Endothelial cell of umbilical vein (primary cell): ENCODE measurements at regions not wholly inside any gene's neighbourhood (a gene's known extent, or its start where the extent isn't known, plus 50 kb on each side); places are given as distances from the start of the nearest gene placed in this dataset.

ENCODE experiments used
- BruUV-seq: library from RNA; stranded (reverse); fragments of 400-500 nt; replicated peaks from 2 replicates; lab custom pipeline; 2021; lab: Mats Ljungman, UMichigan
- CTCF ChIA-PET: fragments of 300-600, 350-600 bp; sonication (Branson Sonifier 250); formaldehyde crosslinking; loops from one replicate; lab custom pipeline; 2021; ENCODE audit warnings: antibody characterized with exemption, inconsistent platforms; lab: Charles Lee
- POLR2A ChIA-PET: fragments of 300-600, 350-600 bp; sonication (Branson Sonifier 250); formaldehyde crosslinking; loops from one replicate; lab custom pipeline; 2021; ENCODE audit warnings: antibody characterized with exemption, inconsistent platforms; lab: Charles Lee
- DNase-seq: peaks from one replicate; pipeline ENCODE4 v3.0.0-alpha.2; 2011; ENCODE audit warnings: low read depth, low spot score
- FAIRE-seq: peaks from 2 replicates; lab custom pipeline; 2011; peaks lifted over from hg19 to GRCh38; lab: Jason Lieb, UNC
- H2AFZ ChIP-seq: 2 replicates; pipeline ENCODE4 v1.6.0; 2012; ENCODE audit warnings: low read depth, low read length, control low read depth, inconsistent platforms
- H3K27ac ChIP-seq: 2 replicates; pipeline ENCODE4 v1.5.1; 2011; ENCODE audit warnings: low read depth, mild to moderate bottlenecking, control low read depth, low read length, moderate library complexity; ENCODE audit not compliant: insufficient read depth
- H3K27me3 ChIP-seq, 2 experiments: 2 replicates each; pipeline versions ENCODE4 v1.6.0 to v1.6.1; 2011; ENCODE audit warnings: low read length in 2 of 2, mixed read lengths in 1 of 2; ENCODE audit not compliant: control insufficient read depth in 2 of 2, insufficient read depth in 2 of 2
- H3K36me3 ChIP-seq, 2 experiments: 2 replicates in 1 of 2; 3 replicates in 1 of 2; pipeline ENCODE4 v1.5.1; 2011; ENCODE audit warnings: low read length in 2 of 2, mild to moderate bottlenecking in 1 of 2, moderate library complexity in 1 of 2; ENCODE audit not compliant: control insufficient read depth in 2 of 2, insufficient read depth in 2 of 2; ENCODE audit errors: extremely low read depth in 1 of 2
- H3K4me1 ChIP-seq: 3 replicates; pipeline ENCODE4 v1.5.1; 2011; ENCODE audit warnings: mild to moderate bottlenecking, low read length; ENCODE audit not compliant: control insufficient read depth, insufficient read depth; ENCODE audit errors: extremely low read depth
- H3K4me2 ChIP-seq: 2 replicates; pipeline ENCODE4 v1.6.1; 2011; ENCODE audit warnings: low read length, control low read depth, mixed read lengths; ENCODE audit not compliant: insufficient read depth
- H3K4me3 ChIP-seq, 3 experiments: fragments of 200-600 bp in 1 of 3; sonication (generic), shearing (Covaris generic) in 1 of 3; replicated peaks in 1 of 3; 2 replicates each; pipeline ENCODE4 v1.5.1; 2011 to 2016; ENCODE audit warnings: control low read depth in 3 of 3, low read length in 3 of 3, mild to moderate bottlenecking in 2 of 3, inconsistent platforms in 1 of 3, low read depth in 1 of 3, moderate library complexity in 1 of 3; ENCODE audit not compliant: insufficient read depth in 1 of 3
- H3K79me2 ChIP-seq: 2 replicates; pipeline ENCODE4 v1.6.0; 2012; ENCODE audit warnings: low read length, inconsistent platforms; ENCODE audit not compliant: control insufficient read depth, insufficient read depth
- H3K9ac ChIP-seq: replicated peaks from 2 replicates; pipeline ENCODE3; 2011; ENCODE audit warnings: low read length, control low read depth; ENCODE audit not compliant: insufficient read depth; ENCODE audit errors: extremely low read depth
- H3K9me1 ChIP-seq: replicated peaks from 3 replicates; pipeline ENCODE4 v1.6.0; 2011; ENCODE audit warnings: mild to moderate bottlenecking, low read length; ENCODE audit not compliant: control insufficient read depth, insufficient read depth; ENCODE audit errors: extremely low read depth
- H3K9me3 ChIP-seq: replicated peaks from 2 replicates; pipeline ENCODE4 v1.5.1; 2012; ENCODE audit warnings: low read length, inconsistent platforms; ENCODE audit not compliant: control insufficient read depth, insufficient read depth
- H4K20me1 ChIP-seq: replicated peaks from 2 replicates; pipeline ENCODE3; 2011; ENCODE audit warnings: mild to moderate bottlenecking, low read length; ENCODE audit not compliant: control insufficient read depth, insufficient read depth; ENCODE audit errors: extremely low read depth
- EZH2 ChIP-seq: IDR thresholded peaks from 2 replicates; pipeline ENCODE4 v1.6.1; 2012; ENCODE audit warnings: borderline replicate concordance, low read depth, mild to moderate bottlenecking, moderate library complexity, low read length, inconsistent platforms; ENCODE audit not compliant: severe bottlenecking
- FOS ChIP-seq: IDR thresholded peaks from 2 replicates; pipeline ENCODE4 v1.6.1; 2011; ENCODE audit warnings: mild to moderate bottlenecking, low read length, moderate library complexity, borderline replicate concordance; ENCODE audit not compliant: insufficient read depth
- GATA2 ChIP-seq: IDR thresholded peaks from 2 replicates; pipeline ENCODE4 v1.7.0; 2011; ENCODE audit warnings: low read depth, mild to moderate bottlenecking, moderate library complexity, mixed read lengths, low read length; ENCODE audit not compliant: insufficient read length, insufficient read depth
- JUN ChIP-seq: IDR thresholded peaks from 2 replicates; pipeline ENCODE4 v1.6.1; 2011; ENCODE audit warnings: borderline replicate concordance, low read depth; ENCODE audit not compliant: insufficient read length, insufficient read depth
- MAX ChIP-seq: IDR thresholded peaks from 2 replicates; pipeline ENCODE4 v1.6.1; 2011; ENCODE audit not compliant: insufficient read depth, insufficient read length
- MYC ChIP-seq: IDR thresholded peaks from one replicate; pipeline ENCODE4 v1.6.1; 2011; ENCODE audit warnings: mild to moderate bottlenecking, low read depth, low read length
- POLR2A ChIP-seq: IDR thresholded peaks from 2 replicates; pipeline ENCODE4 v1.6.1; 2012; ENCODE audit warnings: low read depth, mild to moderate bottlenecking, control low read depth, low read length
- POLR2AphosphoS5 ChIP-seq: IDR thresholded peaks from 2 replicates; pipeline ENCODE4 v1.6.1; 2012; ENCODE audit warnings: low read depth, mild to moderate bottlenecking, control low read depth, low read length, moderate library complexity; ENCODE audit not compliant: insufficient read depth
- dilution Hi-C: fragments of 300-500 bp; cut with MboI; formaldehyde crosslinking; loops from one replicate; pipeline ENCODE4 v1.15.0; 2019; ENCODE audit warnings: low sequenced_read_pairs; ENCODE audit not compliant: extremely low pct_ligation_motif_present
- intact Hi-C: fragments of 100-400 bp; cut with micrococcal nuclease; formaldehyde crosslinking; loops from one replicate; pipeline ENCODE4 v1.10.0; 2022
- TF ChIP-seq, protein P1 (sequence below), 2 donors: IDR thresholded peaks; 1 replicate in 1 of 2; 2 replicates in 1 of 2; pipeline ENCODE4 v1.5.1; 2011; ENCODE audit warnings: low read length in 2 of 2, mild to moderate bottlenecking in 2 of 2, moderate library complexity in 2 of 2, control low read depth in 1 of 2, inconsistent platforms in 1 of 2, low read depth in 1 of 2; ENCODE audit not compliant: insufficient read depth in 1 of 2; ENCODE audit errors: extremely low read depth in 1 of 2

GRCh38 chr3:159877924-159878323 lies 110.7 kb upstream of the IL12A start:
- Histone ChIP-seq H3K9ac (no peak overlapping the region), H3K9me1 (no peaks in the 10 kb centered on the region), H3K4me1 (peaks cover 22% of the 10 kb centered on the region), H4K20me1 (no peaks in the 10 kb centered on the region), H3K4me3 (no peak overlapping the region), H3K27me3 (no peaks in the 10 kb centered on the region), H3K36me3 (peaks cover 0 to 4% of the 10 kb centered on the region in 2 experiments), H3K79me2 (peaks cover 42% of the 10 kb centered on the region), H3K9me3 (no peaks in the 10 kb centered on the region), H3K27ac (no peak overlapping the region), H2AFZ (no peak overlapping the region), H3K4me2 (no peak overlapping the region)
- FAIRE-seq, result no peak
- intact Hi-C loops (loop anchor here (10.0 kb wide), 1 partner anchor 687 kb away; the partner anchor contains the start of gene KPNA4), dilution Hi-C loops (no loop called here)
- BruUV-seq, result no TSS peak
- ChIA-PET CTCF (interaction anchor here (1.4 kb wide), 1 partner anchor 49 kb away, joined by 4 read pairs; no protein-coding TSS in a partner anchor), POLR2A (no interaction called here)
- TF ChIP-seq POLR2A (no peak), EZH2 (no peak), GATA2 (no peak), JUN (no peak), FOS (no peak), MYC (no peak), POLR2AphosphoS5 (no peak), MAX (no peak)
- TF ChIP-seq, protein P1, sequence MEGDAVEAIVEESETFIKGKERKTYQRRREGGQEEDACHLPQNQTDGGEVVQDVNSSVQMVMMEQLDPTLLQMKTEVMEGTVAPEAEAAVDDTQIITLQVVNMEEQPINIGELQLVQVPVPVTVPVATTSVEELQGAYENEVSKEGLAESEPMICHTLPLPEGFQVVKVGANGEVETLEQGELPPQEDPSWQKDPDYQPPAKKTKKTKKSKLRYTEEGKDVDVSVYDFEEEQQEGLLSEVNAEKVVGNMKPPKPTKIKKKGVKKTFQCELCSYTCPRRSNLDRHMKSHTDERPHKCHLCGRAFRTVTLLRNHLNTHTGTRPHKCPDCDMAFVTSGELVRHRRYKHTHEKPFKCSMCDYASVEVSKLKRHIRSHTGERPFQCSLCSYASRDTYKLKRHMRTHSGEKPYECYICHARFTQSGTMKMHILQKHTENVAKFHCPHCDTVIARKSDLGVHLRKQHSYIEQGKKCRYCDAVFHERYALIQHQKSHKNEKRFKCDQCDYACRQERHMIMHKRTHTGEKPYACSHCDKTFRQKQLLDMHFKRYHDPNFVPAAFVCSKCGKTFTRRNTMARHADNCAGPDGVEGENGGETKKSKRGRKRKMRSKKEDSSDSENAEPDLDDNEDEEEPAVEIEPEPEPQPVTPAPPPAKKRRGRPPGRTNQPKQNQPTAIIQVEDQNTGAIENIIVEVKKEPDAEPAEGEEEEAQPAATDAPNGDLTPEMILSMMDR (IDR thresholded peaks at IDR 0.05; ENCODE audit: extremely low read depth in 1 of 2, insufficient read depth in 1 of 2, low read depth in 1 of 2, low read length in 2 of 2), result no peak
- no peak for DNase-seq
